CD4-positive, alpha-beta T cell (primary cell): ENCODE measurements at regions not wholly inside any gene's neighbourhood (a gene's known extent, or its start where the extent isn't known, plus 50 kb on each side); places are given as distances from the start of the nearest gene placed in this dataset.

Source experiments
- ATAC-seq: fragments of 200-7000 bp; cut with Tn5 transposase; one replicate; pipeline ENCODE4 v1.10.0; 2022; ENCODE audit warnings: mild to moderate bottlenecking; ENCODE audit not compliant: poor library complexity
- CTCF ChIA-PET: fragments of 350-600 bp; sonication (Branson Sonifier 250); formaldehyde crosslinking; loops from one replicate; lab custom pipeline; 2021; ENCODE audit warnings: antibody characterized with exemption, inconsistent platforms; lab: Charles Lee
- POLR2A ChIA-PET: fragments of 350-600 bp; sonication (Branson Sonifier 250); formaldehyde crosslinking; loops from one replicate; lab custom pipeline; 2021; ENCODE audit warnings: antibody characterized with exemption, inconsistent platforms; lab: Charles Lee
- DNase-seq, 14 experiments: peaks; one replicate each; pipeline ENCODE4 v3.0.0-alpha.2; 2013 to 2020; ENCODE audit warnings: mixed read lengths in 2 of 14
- H3K27ac ChIP-seq, 2 donors: one replicate each; pipeline versions ENCODE4 v1.5.1 to v1.7.0; 2013; ENCODE audit warnings: low read length in 2 of 2, low read depth in 1 of 2, mild to moderate bottlenecking in 1 of 2
- H3K27me3 ChIP-seq, 2 experiments: 1 replicate in 1 of 2; 2 replicates in 1 of 2; pipeline versions ENCODE4 v1.6.1 to v1.7.0; 2013; ENCODE audit warnings: low read length in 2 of 2, control low read depth in 1 of 2, mild to moderate bottlenecking in 1 of 2, moderate library complexity in 1 of 2; ENCODE audit not compliant: insufficient read depth in 2 of 2, control insufficient read depth in 1 of 2
- H3K36me3 ChIP-seq: one replicate; pipeline ENCODE4 v1.6.1; 2013; ENCODE audit warnings: low read length, control low read depth; ENCODE audit not compliant: insufficient read depth
- H3K4me1 ChIP-seq: one replicate; pipeline ENCODE4 v1.6.1; 2013; ENCODE audit warnings: low read length, control low read depth; ENCODE audit not compliant: insufficient read depth
- H3K4me3 ChIP-seq: one replicate; pipeline ENCODE4 v1.5.1; 2013; ENCODE audit warnings: mild to moderate bottlenecking, low read length, moderate library complexity
- H3K9me3 ChIP-seq, 2 experiments: 1 replicate in 1 of 2; 2 replicates in 1 of 2; pipeline versions ENCODE4 v1.6.1 to v1.7.0; 2013; ENCODE audit warnings: low read length in 2 of 2, mild to moderate bottlenecking in 2 of 2, control low read depth in 1 of 2, moderate library complexity in 1 of 2; ENCODE audit not compliant: control insufficient read depth in 1 of 2, insufficient read depth in 1 of 2
- H3K27ac Mint-ChIP-seq: one replicate; pipeline ENCODE4 v1.8.0; 2020; ENCODE audit warnings: mixed read lengths
- H3K27me3 Mint-ChIP-seq: one replicate; pipeline ENCODE4 v1.8.0; 2021; ENCODE audit warnings: mixed read lengths
- H3K36me3 Mint-ChIP-seq: one replicate; pipeline ENCODE4 v1.8.0; 2021; ENCODE audit warnings: low read depth, mixed read lengths
- H3K4me1 Mint-ChIP-seq: one replicate; pipeline ENCODE4 v1.8.0; 2021; ENCODE audit warnings: low read depth, mixed read lengths
- H3K4me3 Mint-ChIP-seq: one replicate; pipeline ENCODE4 v1.8.0; 2020; ENCODE audit warnings: mild to moderate bottlenecking, mixed read lengths
- H3K9me3 Mint-ChIP-seq: one replicate; pipeline ENCODE4 v1.8.0; 2020; ENCODE audit warnings: mixed read lengths
- CTCF ChIP-seq: fragments of 200-600 bp; IDR thresholded peaks from one replicate; pipeline ENCODE4 v1.8.0; 2022; ENCODE audit warnings: antibody characterized with exemption, mild to moderate bottlenecking
- intact Hi-C, 2 experiments: fragments of 100-400 bp; cut with DNase I in 1 of 2; cut with micrococcal nuclease in 1 of 2; formaldehyde crosslinking; loops; one replicate each; pipeline versions ENCODE4 v1.15.1 to v1.9.0; 2023 to 2025; cut with DNase I, micrococcal nuclease

GRCh38 chr12:43004908-43005307, 415.4 kb upstream of the PRICKLE1 start:
- CTCF ChIA-PET, result no interaction called here
- H3K9me3 ChIP-seq, result no peaks in the 10 kb centered on the region
- ATAC-seq (no peak), DNase-seq (no peak)
- no peaks in the 10 kb centered on the region for H3K36me3 Mint-ChIP-seq
- H3K27ac Mint-ChIP-seq, result no peak overlapping the region
- no peak overlapping the region for H3K4me3 ChIP-seq
- intact Hi-C loops, result no loop called here
- H3K27ac ChIP-seq, result no peak overlapping the region
- no peaks in the 10 kb centered on the region for H3K27me3 ChIP-seq
- H3K4me1 ChIP-seq, result no peaks in the 10 kb centered on the region
- H3K4me3 Mint-ChIP-seq, result no peak overlapping the region
- H3K9me3 Mint-ChIP-seq, result no peaks in the 10 kb centered on the region
- H3K36me3 ChIP-seq, result no peaks in the 10 kb centered on the region
- no peaks in the 10 kb centered on the region for H3K27me3 Mint-ChIP-seq
- POLR2A ChIA-PET, result no interaction called here
- H3K4me1 Mint-ChIP-seq, result no peaks in the 10 kb centered on the region
- no peak for TF ChIP-seq CTCF

DNA sequence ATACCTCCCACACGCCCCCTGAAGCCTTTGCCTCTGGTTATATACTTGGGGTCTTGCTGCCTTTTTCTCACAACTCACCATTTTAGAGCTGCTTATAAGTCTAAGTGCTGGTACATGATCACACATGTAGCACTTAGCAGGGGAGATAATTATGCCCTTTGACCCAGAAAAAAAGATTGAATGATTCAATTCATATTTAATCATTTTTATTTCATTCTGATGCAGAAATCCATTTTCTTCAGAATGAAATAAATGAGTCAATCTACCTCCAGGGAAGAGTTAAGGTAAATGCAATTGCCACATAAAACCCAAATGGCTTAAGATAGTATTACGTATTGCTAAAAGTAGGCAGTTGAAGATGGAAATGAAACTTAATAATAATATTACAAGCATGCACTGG, 414.6 kb upstream of the PRICKLE1 start:
- H3K27me3 ChIP-seq, result no peaks in the 10 kb centered on the region
- CTCF ChIA-PET, result no interaction called here
- no peak for DNase-seq
- no peaks in the 10 kb centered on the region for H3K4me1 ChIP-seq
- no peak overlapping the region for H3K4me3 Mint-ChIP-seq
- intact Hi-C loops, result no loop called here
- no peak overlapping the region for H3K27ac Mint-ChIP-seq
- no peak for ATAC-seq
- no peak overlapping the region for H3K4me3 ChIP-seq
- H3K4me1 Mint-ChIP-seq, result no peaks in the 10 kb centered on the region
- H3K36me3 ChIP-seq, result no peaks in the 10 kb centered on the region
- TF ChIP-seq CTCF, result no peak
- no peaks in the 10 kb centered on the region for H3K27me3 Mint-ChIP-seq
- H3K36me3 Mint-ChIP-seq, result no peaks in the 10 kb centered on the region
- POLR2A ChIA-PET, result no interaction called here
- no peak overlapping the region for H3K27ac ChIP-seq
- H3K9me3 ChIP-seq, result no peaks in the 10 kb centered on the region
- no peaks in the 10 kb centered on the region for H3K9me3 Mint-ChIP-seq

GRCh38 chr12:42996869-42997431, 407.4 kb upstream of the PRICKLE1 start:
- Histone ChIP-seq H3K27ac (no peak overlapping the region), H3K27me3 (no peaks in the 10 kb centered on the region), H3K9me3 (peaks cover 0 to 3% of the 10 kb centered on the region in 2 experiments), H3K4me3 (no peak overlapping the region), H3K36me3 (no peaks in the 10 kb centered on the region), H3K4me1 (no peaks in the 10 kb centered on the region)
- DNase-seq, result no peak
- no peak for ATAC-seq
- Mint-ChIP-seq H3K36me3 (no peaks in the 10 kb centered on the region), H3K4me1 (no peaks in the 10 kb centered on the region), H3K27me3 (no peaks in the 10 kb centered on the region), H3K27ac (no peak overlapping the region), H3K4me3 (no peak overlapping the region), H3K9me3 (no peaks in the 10 kb centered on the region)
- intact Hi-C loops, result no loop called here
- ChIA-PET CTCF (no interaction called here), POLR2A (no interaction called here)
- TF ChIP-seq CTCF, result no peak
